KMS-11 (cell line): ENCODE measurements at regions not wholly inside any gene's neighbourhood (a gene's known extent, or its start where the extent isn't known, plus 50 kb on each side); places are given as distances from the start of the nearest gene placed in this dataset.

ENCODE experiments used
- H2AFZ ChIP-seq: fragments of 200-600 bp; sonication (generic); 2 replicates; pipeline ENCODE4 v1.6.1; 2016; ENCODE audit warnings: antibody characterized with exemption, mixed run types, low read depth
- H3K27ac ChIP-seq: fragments of 200-600 bp; sonication (generic); 2 replicates; pipeline ENCODE4 v1.6.1; 2016; ENCODE audit warnings: mild to moderate bottlenecking, mixed run types
- H3K27me3 ChIP-seq: fragments of 200-600 bp; sonication (generic); 2 replicates; pipeline ENCODE4 v1.6.1; 2017; ENCODE audit warnings: mild to moderate bottlenecking, low read depth, mixed run types, moderate library complexity; ENCODE audit not compliant: insufficient read depth
- H3K36me3 ChIP-seq: fragments of 200-600 bp; sonication (generic); 2 replicates; pipeline ENCODE4 v1.6.1; 2017; ENCODE audit warnings: mild to moderate bottlenecking, mixed run types; ENCODE audit not compliant: insufficient read depth
- H3K4me1 ChIP-seq: fragments of 200-600 bp; sonication (generic); 2 replicates; pipeline ENCODE4 v1.6.1; 2016; ENCODE audit warnings: mild to moderate bottlenecking, low read depth, mixed run types; ENCODE audit not compliant: poor library complexity, severe bottlenecking
- H3K4me2 ChIP-seq: fragments of 200-600 bp; sonication (generic); 2 replicates; pipeline ENCODE4 v1.7.0; 2016; ENCODE audit warnings: mild to moderate bottlenecking, mixed run types
- H3K4me3 ChIP-seq: fragments of 200-600 bp; sonication (generic); IDR thresholded peaks from 2 replicates; pipeline ENCODE4 v1.6.1; 2017; ENCODE audit warnings: low read depth, low read length, mixed read lengths; ENCODE audit not compliant: insufficient read depth
- H3K79me2 ChIP-seq: fragments of 200-600 bp; sonication (generic); 2 replicates; pipeline ENCODE4 v1.6.1; 2016; ENCODE audit warnings: low read depth, mixed run types; ENCODE audit not compliant: insufficient read depth
- H3K9ac ChIP-seq: fragments of 200-600 bp; sonication (generic); 2 replicates; pipeline ENCODE4 v1.6.1; 2016; ENCODE audit warnings: mild to moderate bottlenecking, mixed run types
- H4K20me1 ChIP-seq: fragments of 200-600 bp; sonication (generic); 2 replicates; pipeline ENCODE4 v1.6.1; 2016; ENCODE audit warnings: mild to moderate bottlenecking, mixed run types; ENCODE audit not compliant: insufficient read depth
- CTCF ChIP-seq: fragments of 200-600 bp; sonication (generic); conservative IDR thresholded peaks from 2 replicates; pipeline ENCODE4 v1.6.1; 2017; ENCODE audit warnings: low read depth, mild to moderate bottlenecking, antibody characterized with exemption, low read length, moderate library complexity, mixed read lengths

GRCh38 chr13:64414381-64414780 is 2815.8 kb downstream of the PCDH9 start:
- Histone ChIP-seq H3K27ac (no peak overlapping the region), H4K20me1 (no peaks in the 10 kb centered on the region), H3K4me2 (no peak overlapping the region), H3K4me1 (no peaks in the 10 kb centered on the region), H3K36me3 (no peaks in the 10 kb centered on the region), H3K9ac (no peak overlapping the region), H3K4me3 (no peak overlapping the region), H3K79me2 (no peaks in the 10 kb centered on the region), H2AFZ (no peak overlapping the region), H3K27me3 (no peaks in the 10 kb centered on the region)
- no peak for TF ChIP-seq CTCF

DNA sequence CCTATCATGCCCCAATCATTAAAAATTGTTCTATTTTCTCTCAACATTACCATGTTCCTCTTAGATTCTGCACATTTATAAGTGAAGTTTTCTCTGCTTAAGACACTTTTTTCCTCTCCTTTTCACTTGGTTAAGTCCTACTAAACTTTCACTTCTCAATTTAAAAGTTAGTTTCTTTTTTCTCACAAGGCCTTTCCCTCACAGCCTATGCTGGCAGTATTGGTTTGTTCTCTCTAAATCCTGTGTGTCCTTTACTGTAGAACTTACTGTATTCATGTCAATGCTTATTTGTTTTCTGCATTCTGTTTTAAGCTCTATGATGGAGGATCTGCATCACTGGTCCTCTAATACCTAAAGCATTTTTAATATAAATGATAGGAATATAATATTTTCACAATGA is 2816.6 kb downstream of the PCDH9 start:
- Histone ChIP-seq H3K4me3 (no peak overlapping the region), H3K4me1 (no peaks in the 10 kb centered on the region), H3K4me2 (no peak overlapping the region), H3K36me3 (no peaks in the 10 kb centered on the region), H3K9ac (no peak overlapping the region), H3K27me3 (no peaks in the 10 kb centered on the region), H2AFZ (no peak overlapping the region), H4K20me1 (no peaks in the 10 kb centered on the region), H3K79me2 (no peaks in the 10 kb centered on the region), H3K27ac (no peak overlapping the region)
- TF ChIP-seq CTCF: no peak

DNA sequence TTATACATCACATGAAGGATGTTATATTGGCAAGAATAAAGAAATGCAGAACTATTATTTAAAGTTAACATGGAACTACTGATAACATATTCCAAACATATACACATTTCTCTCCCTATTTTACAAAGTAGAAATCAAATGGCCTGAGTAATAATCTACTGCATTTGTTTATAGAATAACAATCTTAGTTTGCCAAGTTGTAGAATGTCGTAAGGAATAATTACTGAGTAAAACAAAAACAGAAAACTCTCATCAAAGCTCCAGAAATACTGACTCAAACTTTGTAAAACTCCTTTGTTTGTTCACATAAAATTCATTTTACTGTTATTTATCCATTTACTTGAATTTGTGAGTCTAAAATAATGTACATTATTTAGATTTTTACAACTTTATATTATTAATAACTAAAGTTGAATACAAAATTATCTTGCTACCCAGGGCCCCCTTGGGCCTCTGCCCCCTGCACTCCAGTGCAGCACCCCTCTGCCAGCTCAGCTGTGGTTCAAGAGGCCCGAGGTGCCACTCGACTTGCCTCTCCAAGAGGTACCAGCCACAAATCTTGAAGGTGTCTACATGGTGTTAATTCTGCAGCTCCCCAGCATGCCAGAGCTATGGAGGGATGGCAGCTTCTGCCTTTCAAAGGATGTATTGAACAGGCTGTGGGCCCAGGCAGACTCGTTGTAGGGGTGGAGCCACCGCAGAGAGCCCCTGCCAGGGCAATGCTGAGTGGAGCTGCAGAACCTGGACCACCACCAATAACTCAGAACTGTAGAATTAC is 2819.7 kb downstream of the PCDH9 start:
- H3K27ac ChIP-seq: no peak overlapping the region
- no peak overlapping the region for H2AFZ ChIP-seq
- H3K79me2 ChIP-seq: no peaks in the 10 kb centered on the region
- H3K9ac ChIP-seq: no peak overlapping the region
- no peaks in the 10 kb centered on the region for H3K36me3 ChIP-seq
- no peak overlapping the region for H3K4me2 ChIP-seq
- no peak overlapping the region for H3K4me3 ChIP-seq
- no peaks in the 10 kb centered on the region for H4K20me1 ChIP-seq
- TF ChIP-seq CTCF: no peak
- no peaks in the 10 kb centered on the region for H3K4me1 ChIP-seq
- no peaks in the 10 kb centered on the region for H3K27me3 ChIP-seq

GRCh38 chr13:64397701-64398100 is 2832.4 kb downstream of the PCDH9 start:
- H3K9ac ChIP-seq: no peak overlapping the region

More at GRCh38 chr13:64397701-64398100, 2832.4 kb downstream of the PCDH9 start:
- Histone ChIP-seq H3K27ac (no peak overlapping the region), H4K20me1 (no peaks in the 10 kb centered on the region), H3K36me3 (no peaks in the 10 kb centered on the region), H3K4me1 (no peaks in the 10 kb centered on the region), H3K79me2 (no peaks in the 10 kb centered on the region), H2AFZ (no peak overlapping the region), H3K4me2 (no peak overlapping the region), H3K27me3 (no peaks in the 10 kb centered on the region), H3K4me3 (no peak overlapping the region)
- no peak for TF ChIP-seq CTCF
